Cardiac septum (tissue), 1 donor: ENCODE measurements at regions not wholly inside any gene's neighbourhood (a gene's known extent, or its start where the extent isn't known, plus 50 kb on each side); places are given as distances from the start of the nearest gene placed in this dataset.
"Not testable (repeated sequence)": the region's sequence is repeated elsewhere in the genome, so short reads cannot be mapped to it uniquely, and the experiment has no call there.

Experiments
- DNase-seq: peaks from one replicate; pipeline ENCODE4 v3.0.0-alpha.2; 2020; ENCODE audit warnings: low spot score
- intact Hi-C: fragments of 100-400 bp; cut with DNase I; formaldehyde crosslinking; loops from one replicate; pipeline ENCODE4 v1.14.0; 2022
- donor health status: DM: no; HTN: no; CAD: no.

GRCh38 chr2:160628020-160628637 lies 134.5 kb upstream of the RBMS1 start:
- DNase-seq, intact Hi-C loops: not testable (repeated sequence)

- DNase-seq, result no peak
- intact Hi-C loops, result no loop called here
Measured at GRCh38 chr2:160628811-160629210, 135.2 kb upstream of the RBMS1 start.

GRCh38 chr2:160630801-160631590 lies 137.4 kb upstream of the RBMS1 start:
- DNase-seq, result no peak

GRCh38 chr2:160632084-160632975 lies 138.7 kb upstream of the RBMS1 start:
- intact Hi-C loops, result no loop called here
- no peak for DNase-seq

More at GRCh38 chr2:160630801-160631590, 137.4 kb upstream of the RBMS1 start:
- intact Hi-C loops, result no loop called here

GRCh38 chr2:160634436-160634835 lies 140.8 kb upstream of the RBMS1 start:
- no peak for DNase-seq
- intact Hi-C loops, result no loop called here

GRCh38 chr2:160635488-160635887 lies 141.9 kb upstream of the RBMS1 start:
- DNase-seq, result no peak
- intact Hi-C loops, result no loop called here

- intact Hi-C loops, result no loop called here
- DNase-seq, result no peak
Measured at GRCh38 chr2:160639472-160639871, 145.9 kb upstream of the RBMS1 start.

- no peak for DNase-seq
- intact Hi-C loops, result no loop called here
Measured at GRCh38 chr2:160646684-160647444, 153.3 kb upstream of the RBMS1 start.

GRCh38 chr2:160647967-160648685 lies 154.5 kb upstream of the RBMS1 start:
- intact Hi-C loops, result no loop called here
- DNase-seq, result no peak

GRCh38 chr2:160649698-160650097 lies 156.1 kb upstream of the RBMS1 start:
- intact Hi-C loops, result no loop called here

GRCh38 chr2:160650196-160651118 lies 156.8 kb upstream of the RBMS1 start:
- no peak for DNase-seq

More at GRCh38 chr2:160649698-160650097, 156.1 kb upstream of the RBMS1 start:
- no peak for DNase-seq

GRCh38 chr2:160651416-160652200 lies 158.0 kb upstream of the RBMS1 start:
- intact Hi-C loops, result no loop called here
- DNase-seq, result no peak

More at GRCh38 chr2:160650196-160651118, 156.8 kb upstream of the RBMS1 start:
- intact Hi-C loops, result no loop called here

- DNase-seq, result no peak
Measured at GRCh38 chr2:160652236-160652635, 158.6 kb upstream of the RBMS1 start.

GRCh38 chr2:160657196-160657595 lies 163.6 kb upstream of the RBMS1 start:
- intact Hi-C loops, result no loop called here
- no peak for DNase-seq

More at GRCh38 chr2:160652236-160652635, 158.6 kb upstream of the RBMS1 start:
- intact Hi-C loops, result no loop called here

- no peak for DNase-seq
- intact Hi-C loops, result no loop called here
Measured at GRCh38 chr2:160658851-160659250, 165.2 kb upstream of the RBMS1 start.

- intact Hi-C loops, result loop anchor here (10.0 kb wide), 1 partner anchor 256 kb away; no protein-coding TSS in a partner anchor
- DNase-seq, result no peak
Measured at GRCh38 chr2:160660741-160661140, 167.1 kb upstream of the RBMS1 start.
